Nephron progenitor cell (in vitro differentiated cells): ENCODE measurements at regions not wholly inside any gene's neighbourhood (a gene's known extent, or its start where the extent isn't known, plus 50 kb on each side); places are given as distances from the start of the nearest gene placed in this dataset.
"Not testable (repeated sequence)": the region's sequence is repeated elsewhere in the genome, so short reads cannot be mapped to it uniquely, and the experiment has no call there.

ENCODE experiments used
- DNase-seq: peaks from one replicate; pipeline ENCODE4 v3.0.0; 2021
- H3K27ac Mint-ChIP-seq: 2 replicates; pipeline ENCODE4 v1.8.0; 2021; ENCODE audit warnings: mild to moderate bottlenecking, moderate library complexity, mixed read lengths
- H3K27me3 Mint-ChIP-seq: 2 replicates; pipeline ENCODE4 v1.8.0; 2021; ENCODE audit warnings: mild to moderate bottlenecking, low read depth, mixed read lengths; ENCODE audit not compliant: poor library complexity
- H3K36me3 Mint-ChIP-seq: 2 replicates; pipeline ENCODE4 v1.8.0; 2021; ENCODE audit warnings: low read depth, mixed read lengths
- H3K4me1 Mint-ChIP-seq: 2 replicates; pipeline ENCODE4 v1.8.0; 2021; ENCODE audit warnings: mixed read lengths
- H3K4me3 Mint-ChIP-seq: 2 replicates; pipeline ENCODE4 v1.8.0; 2021; ENCODE audit warnings: mild to moderate bottlenecking, moderate library complexity, mixed read lengths
- H3K9me3 Mint-ChIP-seq: 2 replicates; pipeline ENCODE4 v1.8.0; 2021; ENCODE audit warnings: mild to moderate bottlenecking, moderate library complexity, mixed read lengths
- CTCF ChIP-seq: fragments of 200-600 bp; sonication (generic); IDR thresholded peaks from 2 replicates; pipeline ENCODE4 v1.5.0; 2021; ENCODE audit warnings: antibody characterized with exemption

DNA sequence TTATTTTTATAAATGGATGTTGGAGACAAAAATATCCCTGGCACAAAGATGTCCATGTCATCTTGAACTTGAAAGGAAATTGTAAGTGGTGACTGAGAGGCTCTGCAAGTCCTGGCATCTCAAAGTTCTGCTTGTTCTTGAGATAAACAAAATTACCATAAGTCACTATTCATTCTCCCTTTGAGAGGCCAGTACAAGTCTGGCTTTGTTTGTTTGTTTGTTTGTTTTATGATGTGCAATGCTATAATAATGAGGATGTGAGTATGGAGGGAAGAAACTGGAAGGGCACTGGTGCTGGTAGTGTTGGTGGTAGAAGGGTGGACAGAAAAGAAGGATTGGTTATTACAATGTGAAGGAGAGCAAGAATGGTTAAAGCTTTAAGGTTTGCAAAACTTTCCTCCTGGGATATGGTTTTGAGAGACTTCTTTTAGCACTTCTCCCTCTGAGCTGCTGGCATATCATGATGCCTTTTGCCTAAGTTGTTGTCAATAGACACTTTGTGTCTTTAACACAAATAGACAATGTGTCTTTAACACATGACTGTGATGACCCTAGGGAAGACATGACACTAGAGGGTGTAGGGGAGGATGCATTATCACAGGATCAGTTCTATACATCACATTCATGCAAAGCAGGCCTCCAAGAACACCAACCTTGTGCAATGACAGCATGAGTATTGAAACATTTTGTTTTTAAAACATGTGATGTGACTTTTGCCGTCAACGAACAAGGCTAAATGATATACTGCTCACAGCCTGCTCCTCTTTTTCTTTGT, 880.5 kb upstream of the GOT2 start:
- TF ChIP-seq CTCF: no peak
- H3K36me3 Mint-ChIP-seq: no peaks in the 10 kb centered on the region
- no peak overlapping the region for H3K4me3 Mint-ChIP-seq
- H3K4me1 Mint-ChIP-seq: peaks cover 16% of the 10 kb centered on the region
- no peaks in the 10 kb centered on the region for H3K27me3 Mint-ChIP-seq
- DNase-seq: no peak
- H3K27ac Mint-ChIP-seq: no peak overlapping the region
- H3K9me3 Mint-ChIP-seq: no peaks in the 10 kb centered on the region

DNA sequence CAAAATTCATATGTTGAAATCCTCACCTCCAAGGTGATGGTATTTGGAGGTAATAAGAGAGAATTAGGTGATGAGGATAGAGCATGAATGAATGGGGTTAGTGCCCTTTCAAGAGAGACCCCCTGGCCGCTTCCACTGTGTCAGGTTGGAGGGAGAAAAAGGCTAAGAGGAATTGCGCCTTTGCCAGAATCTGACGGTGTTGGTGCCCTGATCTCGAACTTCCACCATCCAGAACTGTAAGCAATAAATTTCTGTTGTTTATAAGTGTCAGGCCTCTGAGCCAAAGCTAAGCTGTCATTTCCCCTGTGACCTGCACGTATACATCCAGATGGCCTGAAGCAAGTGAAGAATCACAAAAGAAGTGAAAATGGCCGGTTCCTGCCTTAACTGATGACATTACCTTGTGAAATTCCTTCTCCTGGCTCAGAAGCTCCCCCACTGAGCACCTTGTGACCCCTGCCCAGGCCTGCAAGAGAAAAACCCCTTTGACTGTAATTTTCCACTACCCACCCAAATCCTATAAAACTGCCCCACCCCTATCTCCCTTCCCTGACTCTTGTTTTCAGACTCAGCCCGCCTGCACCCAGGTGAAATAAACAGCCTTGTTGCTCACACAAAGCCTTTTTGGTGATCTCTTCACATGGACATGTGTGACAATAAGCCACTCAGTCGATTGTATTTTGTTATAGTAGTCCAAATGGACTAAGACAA, 878.9 kb upstream of the GOT2 start:
- not testable (repeated sequence) for H3K4me3 Mint-ChIP-seq, H3K36me3 Mint-ChIP-seq, H3K9me3 Mint-ChIP-seq, H3K27me3 Mint-ChIP-seq, H3K27ac Mint-ChIP-seq, DNase-seq
- peaks cover 16% of the 10 kb centered on the region for H3K4me1 Mint-ChIP-seq

DNA sequence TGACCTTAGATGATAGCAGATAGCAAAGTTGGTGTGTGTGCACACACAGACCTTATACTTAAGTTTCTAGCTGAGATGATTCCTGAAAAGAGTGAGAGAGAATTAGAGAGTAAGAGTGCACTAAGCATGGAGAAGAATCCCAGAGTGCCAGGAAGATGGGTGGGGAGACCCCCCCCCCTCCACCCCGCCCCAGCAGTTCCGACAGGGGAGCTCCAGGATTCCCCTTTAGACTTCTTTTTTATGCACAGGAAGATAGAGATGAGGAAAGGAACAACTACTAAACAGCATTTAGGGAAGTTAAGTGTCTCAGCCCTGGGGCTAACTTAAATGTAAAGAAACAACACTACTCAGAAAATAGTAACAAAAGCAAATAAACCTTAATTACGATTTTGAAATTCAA, 878.0 kb upstream of the GOT2 start:
- H3K9me3 Mint-ChIP-seq: no peaks in the 10 kb centered on the region
- no peak for TF ChIP-seq CTCF
- H3K27ac Mint-ChIP-seq: no peak overlapping the region
- no peak overlapping the region for H3K4me3 Mint-ChIP-seq
- H3K36me3 Mint-ChIP-seq: no peaks in the 10 kb centered on the region
- H3K4me1 Mint-ChIP-seq: peaks cover 16% of the 10 kb centered on the region
- DNase-seq: no peak
- H3K27me3 Mint-ChIP-seq: no peaks in the 10 kb centered on the region

DNA sequence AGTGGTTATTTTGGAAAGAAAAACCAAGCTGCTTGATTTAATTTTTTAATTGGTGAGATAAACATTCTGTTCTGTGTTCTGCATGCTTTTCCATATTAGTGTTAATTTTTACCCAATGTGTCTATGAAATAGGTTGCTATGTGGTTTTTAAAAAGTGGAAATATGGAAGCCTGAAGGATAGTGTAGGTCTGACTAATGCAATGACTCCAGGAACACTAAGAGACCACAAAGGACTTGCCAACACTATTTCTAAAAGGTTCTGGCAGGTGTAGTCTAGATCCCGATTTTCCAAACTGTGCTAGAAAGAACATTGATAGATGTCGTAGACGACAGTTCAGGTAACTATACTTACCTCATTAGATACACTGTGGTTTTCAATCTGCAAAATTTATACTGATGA, 877.4 kb upstream of the GOT2 start:
- Mint-ChIP-seq H3K27me3 (no peaks in the 10 kb centered on the region), H3K4me3 (no peak overlapping the region), H3K27ac (no peak overlapping the region), H3K4me1 (peaks cover 16% of the 10 kb centered on the region), H3K9me3 (no peaks in the 10 kb centered on the region), H3K36me3 (no peaks in the 10 kb centered on the region)
- TF ChIP-seq CTCF: no peak
- no peak for DNase-seq

DNA sequence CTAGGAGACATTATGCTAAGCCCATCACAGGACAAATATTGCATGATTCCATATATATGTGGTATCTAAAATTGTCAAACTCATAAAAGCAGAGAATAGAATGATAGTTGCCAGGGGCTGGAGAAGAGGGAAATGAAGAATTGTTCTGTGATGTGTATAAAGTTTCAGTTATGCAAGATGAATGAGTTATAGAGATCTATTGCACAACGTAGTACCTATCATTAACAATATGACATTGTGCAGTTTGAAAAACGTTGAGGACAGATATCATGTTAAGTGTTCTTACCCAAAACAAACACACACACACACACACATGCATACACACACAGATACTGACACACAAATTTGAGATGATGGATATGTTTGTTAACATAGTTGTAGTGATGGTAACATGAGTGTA, 871.6 kb upstream of the GOT2 start:
- DNase-seq: no peak
- no peak overlapping the region for H3K4me3 Mint-ChIP-seq
- H3K9me3 Mint-ChIP-seq: no peaks in the 10 kb centered on the region
- no peaks in the 10 kb centered on the region for H3K27me3 Mint-ChIP-seq
- no peaks in the 10 kb centered on the region for H3K36me3 Mint-ChIP-seq
- no peaks in the 10 kb centered on the region for H3K4me1 Mint-ChIP-seq
- TF ChIP-seq CTCF: no peak
- H3K27ac Mint-ChIP-seq: no peak overlapping the region

GRCh38 chr16:59604354-59604753, 870.2 kb upstream of the GOT2 start:
- no peak for DNase-seq
- no peak overlapping the region for H3K4me3 Mint-ChIP-seq

More at GRCh38 chr16:59604354-59604753, 870.2 kb upstream of the GOT2 start:
- TF ChIP-seq CTCF: no peak
- Mint-ChIP-seq H3K9me3 (no peaks in the 10 kb centered on the region), H3K27me3 (no peaks in the 10 kb centered on the region), H3K27ac (no peak overlapping the region), H3K4me1 (no peaks in the 10 kb centered on the region), H3K36me3 (no peaks in the 10 kb centered on the region)
